ENCODE measurements at regions not wholly inside any gene's neighbourhood (a gene's known extent, or its start where the extent isn't known, plus 50 kb on each side); places are given as distances from the start of the nearest gene placed in this dataset.

DNA sequence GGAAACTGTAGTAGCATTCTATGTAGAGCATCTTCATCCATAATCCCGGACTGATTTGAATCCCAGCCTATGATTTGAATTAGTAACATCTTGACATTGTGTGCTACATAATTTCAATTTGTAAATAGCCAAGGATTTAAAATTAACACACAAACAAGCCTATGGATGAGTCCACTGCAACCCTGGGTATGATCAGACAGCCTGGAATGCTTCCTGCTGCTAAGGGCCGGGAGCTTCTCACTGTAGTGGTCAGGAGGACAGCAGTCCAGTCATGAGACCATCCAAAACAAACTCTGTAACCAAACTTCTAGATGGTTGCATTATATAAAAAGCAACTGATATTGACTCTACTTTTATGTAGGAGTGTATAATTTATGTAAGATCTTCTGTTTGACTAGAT, 539.3 kb downstream of the MTRR start:
- FAIRE-seq (no peak), DNase-seq (ENCODE audit: low read depth in 1 of 2, low spot score in 2 of 2) (no peak)
- Histone ChIP-seq H3K79me1 (ENCODE audit: low read depth, low read length) (no peaks in the 10 kb centered on the region), H4K20me1 (replicated peaks in 1 of 2; ENCODE audit: control insufficient read depth in 1 of 2, insufficient read depth in 2 of 2, low read length in 2 of 2) (no peaks in the 10 kb centered on the region), H3K14ac (ENCODE audit: insufficient read length) (no peak overlapping the region), H3K27me3 (replicated peaks in 1 of 4; ENCODE audit: control insufficient read depth in 3 of 4, extremely low read depth in 1 of 4, insufficient read depth in 3 of 4, low read length in 3 of 4) (0 out of 7 replicates have a peak, but pooled peaks cover 0 to 2% (median 0%) of the 10 kb centered on the region in 4 experiments), H2BK12ac (ENCODE audit: low read depth, low read length) (no peak overlapping the region), H4K91ac (replicated peaks; ENCODE audit: insufficient read length, low read length) (no peak overlapping the region), H3K79me2 (ENCODE audit: control insufficient read depth in 1 of 2, insufficient read depth in 2 of 2, low read length in 2 of 2) (no peaks in the 10 kb centered on the region), H3K4ac (replicated peaks; ENCODE audit: insufficient read length, low read depth, low read length) (no peak overlapping the region), H3K9me3 (ENCODE audit: insufficient read depth in 2 of 2, low read depth in 1 of 2, low read length in 1 of 2) (no peaks in the 10 kb centered on the region), H3K36me3 (ENCODE audit: control insufficient read depth in 2 of 4, insufficient read depth in 4 of 4, low read length in 3 of 4) (no peaks in the 10 kb centered on the region), H2BK5ac (ENCODE audit: low read depth, low read length) (no peak overlapping the region), H2BK15ac (ENCODE audit: low read length) (no peak overlapping the region), H3K4me3 (ENCODE audit: extremely low read depth in 1 of 4, insufficient read depth in 2 of 4, low read depth in 3 of 4, low read length in 4 of 4) (no peak overlapping the region), H2AK5ac (ENCODE audit: low read depth, low read length) (no peak overlapping the region), H4K8ac (ENCODE audit: extremely low read depth, insufficient read depth, low read length) (no peak overlapping the region), H3K23me2 (ENCODE audit: low read depth, low read length) (no peaks in the 10 kb centered on the region), H3K18ac (ENCODE audit: extremely low read depth, low read length) (no peak overlapping the region), H2BK120ac (replicated peaks; ENCODE audit: low read depth, low read length) (no peak overlapping the region), H3K4me2 (ENCODE audit: insufficient read depth in 1 of 2, low read depth in 2 of 2, low read length in 2 of 2) (no peak overlapping the region), H3K56ac (replicated peaks; ENCODE audit: insufficient read length, low read depth, low read length) (no peak overlapping the region), H3K4me1 (replicated peaks in 1 of 4; ENCODE audit: control insufficient read depth in 3 of 4, insufficient read depth in 4 of 4, low read length in 3 of 4) (no peaks in the 10 kb centered on the region), H2BK20ac (ENCODE audit: low read length) (no peak overlapping the region), H3K23ac (ENCODE audit: insufficient read length) (no peak overlapping the region), H4K5ac (ENCODE audit: insufficient read length, low read depth, low read length) (no peak overlapping the region), H2AFZ (ENCODE audit: low read length) (no peak overlapping the region), H3K27ac (ENCODE audit: low read depth, low read length) (no peak overlapping the region), H3K9ac (replicated peaks in 1 of 4; ENCODE audit: extremely low read depth in 1 of 4, low read depth in 3 of 4, low read length in 3 of 4) (no peak overlapping the region)
- TF ChIP-seq, protein P1, sequence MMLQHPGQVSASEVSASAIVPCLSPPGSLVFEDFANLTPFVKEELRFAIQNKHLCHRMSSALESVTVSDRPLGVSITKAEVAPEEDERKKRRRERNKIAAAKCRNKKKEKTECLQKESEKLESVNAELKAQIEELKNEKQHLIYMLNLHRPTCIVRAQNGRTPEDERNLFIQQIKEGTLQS (IDR thresholded peaks at IDR 0.05; ENCODE audit: insufficient read depth, low read depth, low read length) = no peak
- 88% methylated on average over 2 of the region's 2 CpGs; no CpG with 5 or more reads in 1 of the 2 experiments for WGBS, 2 experiments (ENCODE audit: extremely low coverage in 1 of 2, insufficient coverage in 1 of 2, insufficient read length in 1 of 2, insufficient replicate concordance in 2 of 2, low coverage in 1 of 2, low lambda C conversion rate in 2 of 2, missing lambda C conversion rate in 1 of 2)
- CTCF ChIA-PET (ENCODE audit: partially characterized antibody) = interaction anchor here (0.6 kb wide), 1 partner anchor 68 kb away, joined by 3 read pairs; no protein-coding TSS in a partner anchor
- POLR2A ChIA-PET (ENCODE audit: partially characterized antibody) = no interaction called here

Measured in H1 (cell line).